Parathyroid adenoma (tissue), 2 donors: ENCODE measurements at regions not wholly inside any gene's neighbourhood (a gene's known extent, or its start where the extent isn't known, plus 50 kb on each side); places are given as distances from the start of the nearest gene placed in this dataset.

Source experiments
- H2AFZ ChIP-seq: fragments of 300-600 bp; sonication (generic); one replicate; pipeline ENCODE4 v1.7.0; 2017; ENCODE audit warnings: antibody characterized with exemption, mild to moderate bottlenecking
- H3K27ac ChIP-seq: fragments of 300-600 bp; sonication (generic); one replicate; pipeline ENCODE4 v1.7.0; 2017
- H3K27me3 ChIP-seq: fragments of 300-600 bp; sonication (generic); one replicate; pipeline ENCODE4 v1.7.0; 2017; ENCODE audit warnings: low read length; ENCODE audit not compliant: control insufficient read depth, insufficient read depth
- H3K36me3 ChIP-seq: fragments of 300-600 bp; sonication (generic); one replicate; pipeline ENCODE4 v1.7.0; 2017; ENCODE audit warnings: low read length; ENCODE audit not compliant: control insufficient read depth, insufficient read depth
- H3K4me1 ChIP-seq: fragments of 300-600 bp; sonication (generic); one replicate; pipeline ENCODE4 v1.7.0; 2017; ENCODE audit warnings: control low read depth
- H3K4me2 ChIP-seq: fragments of 300-600 bp; sonication (generic); one replicate; pipeline ENCODE4 v1.7.0; 2017; ENCODE audit warnings: low read length
- H3K4me3 ChIP-seq: fragments of 300-600 bp; sonication (generic); one replicate; pipeline ENCODE4 v1.7.0; 2017; ENCODE audit warnings: low read depth, low read length
- H3K79me2 ChIP-seq: fragments of 300-600 bp; sonication (generic); one replicate; pipeline ENCODE4 v1.7.0; 2017; ENCODE audit warnings: control low read depth
- H3K9ac ChIP-seq: fragments of 300-600 bp; sonication (generic); one replicate; pipeline ENCODE4 v1.7.0; 2017; ENCODE audit warnings: mild to moderate bottlenecking
- H3K9me3 ChIP-seq: fragments of 300-600 bp; sonication (generic); one replicate; pipeline ENCODE4 v1.7.0; 2017; ENCODE audit warnings: low read length; ENCODE audit not compliant: control insufficient read depth
- TF ChIP-seq, protein P1 (sequence below): fragments of 300-600 bp; sonication (generic); IDR thresholded peaks from one replicate; pipeline ENCODE4 v1.7.0; 2017; ENCODE audit warnings: antibody characterized with exemption, mild to moderate bottlenecking
- donor health status: primary hyperparathyroidism.

DNA sequence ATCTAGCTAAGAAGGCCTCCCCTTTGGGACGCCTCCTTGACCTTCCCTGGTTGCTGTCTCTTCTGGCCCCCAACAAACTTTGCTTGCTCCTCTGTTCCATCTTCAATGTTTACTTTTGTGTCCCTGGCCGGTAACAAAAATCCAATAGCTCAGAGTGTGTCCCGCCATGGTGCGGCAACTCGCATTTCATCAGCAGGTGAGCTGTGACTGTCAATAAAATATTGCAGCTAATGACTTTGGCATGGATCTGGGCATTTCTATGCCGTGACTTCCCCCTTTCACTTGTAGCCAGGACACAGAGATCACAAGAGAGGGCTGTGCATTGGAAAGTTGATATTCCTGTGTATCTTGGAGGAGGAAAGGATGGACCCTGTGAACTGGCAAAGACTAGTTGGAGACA is 317.6 kb downstream of the RPS24 start:
- Histone ChIP-seq H3K4me2 (no peak overlapping the region), H3K4me1 (no peaks in the 10 kb centered on the region)

DNA sequence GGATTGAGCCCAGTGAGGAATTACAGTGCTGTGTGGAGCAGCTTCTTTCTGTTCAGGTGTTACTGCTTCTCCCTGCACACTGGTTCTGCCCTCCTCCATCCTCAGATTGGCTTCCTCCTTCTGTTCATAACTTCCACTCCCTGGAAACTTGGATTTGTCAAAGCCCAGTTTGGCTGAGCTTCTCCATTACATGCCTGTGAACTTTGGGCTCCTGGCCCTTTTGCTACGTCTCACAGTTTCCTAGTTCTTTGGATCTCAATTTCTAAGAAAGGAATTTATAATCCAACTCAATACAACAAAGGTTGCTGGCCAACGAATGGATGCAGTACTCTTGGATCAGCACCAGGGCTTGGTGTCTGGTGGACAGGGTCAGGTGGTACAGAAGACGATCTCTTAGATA is 318.1 kb downstream of the RPS24 start:
- no peak overlapping the region for H2AFZ ChIP-seq
- H3K79me2 ChIP-seq: no peaks in the 10 kb centered on the region
- H3K9ac ChIP-seq: no peak overlapping the region
- H3K4me3 ChIP-seq: no peak overlapping the region
- TF ChIP-seq, protein P1, sequence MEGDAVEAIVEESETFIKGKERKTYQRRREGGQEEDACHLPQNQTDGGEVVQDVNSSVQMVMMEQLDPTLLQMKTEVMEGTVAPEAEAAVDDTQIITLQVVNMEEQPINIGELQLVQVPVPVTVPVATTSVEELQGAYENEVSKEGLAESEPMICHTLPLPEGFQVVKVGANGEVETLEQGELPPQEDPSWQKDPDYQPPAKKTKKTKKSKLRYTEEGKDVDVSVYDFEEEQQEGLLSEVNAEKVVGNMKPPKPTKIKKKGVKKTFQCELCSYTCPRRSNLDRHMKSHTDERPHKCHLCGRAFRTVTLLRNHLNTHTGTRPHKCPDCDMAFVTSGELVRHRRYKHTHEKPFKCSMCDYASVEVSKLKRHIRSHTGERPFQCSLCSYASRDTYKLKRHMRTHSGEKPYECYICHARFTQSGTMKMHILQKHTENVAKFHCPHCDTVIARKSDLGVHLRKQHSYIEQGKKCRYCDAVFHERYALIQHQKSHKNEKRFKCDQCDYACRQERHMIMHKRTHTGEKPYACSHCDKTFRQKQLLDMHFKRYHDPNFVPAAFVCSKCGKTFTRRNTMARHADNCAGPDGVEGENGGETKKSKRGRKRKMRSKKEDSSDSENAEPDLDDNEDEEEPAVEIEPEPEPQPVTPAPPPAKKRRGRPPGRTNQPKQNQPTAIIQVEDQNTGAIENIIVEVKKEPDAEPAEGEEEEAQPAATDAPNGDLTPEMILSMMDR: no peak
- H3K9me3 ChIP-seq: no peaks in the 10 kb centered on the region
- no peak overlapping the region for H3K27ac ChIP-seq
- H3K27me3 ChIP-seq: no peaks in the 10 kb centered on the region
- H3K4me1 ChIP-seq: no peaks in the 10 kb centered on the region
- no peaks in the 10 kb centered on the region for H3K36me3 ChIP-seq
- no peak overlapping the region for H3K4me2 ChIP-seq

More for the DNA sequence above, 317.6 kb downstream of the RPS24 start:
- Histone ChIP-seq H3K27me3 (no peaks in the 10 kb centered on the region), H3K4me3 (no peak overlapping the region), H3K27ac (no peak overlapping the region), H3K36me3 (no peaks in the 10 kb centered on the region), H3K79me2 (no peaks in the 10 kb centered on the region), H2AFZ (no peak overlapping the region), H3K9ac (no peak overlapping the region), H3K9me3 (no peaks in the 10 kb centered on the region)
- TF ChIP-seq, protein P1: no peak

DNA sequence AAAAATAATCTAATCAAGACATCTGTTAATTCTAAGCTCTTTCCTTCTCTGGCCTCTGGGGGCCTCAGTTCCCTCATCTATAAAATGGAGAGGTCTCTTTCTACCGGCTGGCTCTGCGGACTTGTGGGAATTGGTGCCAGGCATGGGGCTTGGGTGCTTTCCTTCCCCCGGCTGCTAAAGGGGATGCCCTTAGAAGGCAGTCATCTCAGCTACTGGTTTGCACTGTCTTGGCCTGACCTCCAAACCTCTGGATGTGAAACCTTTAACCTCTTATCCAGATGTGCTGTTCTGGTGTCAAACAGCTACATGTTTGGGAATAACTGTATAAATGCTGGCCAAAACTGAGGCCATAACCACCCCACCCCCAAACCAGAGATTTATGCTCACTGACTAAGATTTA is 320.0 kb downstream of the RPS24 start:
- no peak overlapping the region for H3K9ac ChIP-seq
- H3K79me2 ChIP-seq: no peaks in the 10 kb centered on the region
- TF ChIP-seq, protein P1: no peak
- no peak overlapping the region for H3K4me2 ChIP-seq
- no peaks in the 10 kb centered on the region for H3K36me3 ChIP-seq
- no peaks in the 10 kb centered on the region for H3K4me1 ChIP-seq
- H3K4me3 ChIP-seq: no peak overlapping the region
- H3K27ac ChIP-seq: no peak overlapping the region
- H2AFZ ChIP-seq: no peak overlapping the region
- H3K27me3 ChIP-seq: no peaks in the 10 kb centered on the region
- no peaks in the 10 kb centered on the region for H3K9me3 ChIP-seq

DNA sequence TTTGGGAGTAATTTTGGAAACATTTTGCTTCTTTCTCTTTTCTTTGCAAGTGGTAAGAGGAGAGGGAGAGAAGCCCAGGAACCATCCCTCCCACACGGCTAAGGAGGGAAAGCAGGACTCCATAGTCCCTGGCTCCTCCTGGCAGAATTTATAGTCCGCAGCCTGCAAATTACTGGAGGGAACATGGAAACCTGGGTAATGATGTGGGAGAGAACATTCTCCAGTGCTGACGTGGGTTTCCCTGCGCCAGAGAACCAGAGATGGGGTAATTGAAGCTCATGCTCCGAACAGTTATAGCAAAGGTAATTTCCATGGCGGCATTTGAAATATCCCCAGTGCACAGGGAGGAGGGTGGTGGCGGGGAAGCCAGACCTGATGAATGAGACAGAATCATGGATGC is 320.4 kb downstream of the RPS24 start:
- no peak overlapping the region for H3K4me3 ChIP-seq
- no peaks in the 10 kb centered on the region for H3K27me3 ChIP-seq
- no peaks in the 10 kb centered on the region for H3K4me1 ChIP-seq
- no peak overlapping the region for H3K4me2 ChIP-seq
- TF ChIP-seq, protein P1: no peak
- no peak overlapping the region for H2AFZ ChIP-seq
- no peaks in the 10 kb centered on the region for H3K79me2 ChIP-seq
- H3K27ac ChIP-seq: no peak overlapping the region
- H3K9me3 ChIP-seq: no peaks in the 10 kb centered on the region
- no peak overlapping the region for H3K9ac ChIP-seq
- H3K36me3 ChIP-seq: no peaks in the 10 kb centered on the region

DNA sequence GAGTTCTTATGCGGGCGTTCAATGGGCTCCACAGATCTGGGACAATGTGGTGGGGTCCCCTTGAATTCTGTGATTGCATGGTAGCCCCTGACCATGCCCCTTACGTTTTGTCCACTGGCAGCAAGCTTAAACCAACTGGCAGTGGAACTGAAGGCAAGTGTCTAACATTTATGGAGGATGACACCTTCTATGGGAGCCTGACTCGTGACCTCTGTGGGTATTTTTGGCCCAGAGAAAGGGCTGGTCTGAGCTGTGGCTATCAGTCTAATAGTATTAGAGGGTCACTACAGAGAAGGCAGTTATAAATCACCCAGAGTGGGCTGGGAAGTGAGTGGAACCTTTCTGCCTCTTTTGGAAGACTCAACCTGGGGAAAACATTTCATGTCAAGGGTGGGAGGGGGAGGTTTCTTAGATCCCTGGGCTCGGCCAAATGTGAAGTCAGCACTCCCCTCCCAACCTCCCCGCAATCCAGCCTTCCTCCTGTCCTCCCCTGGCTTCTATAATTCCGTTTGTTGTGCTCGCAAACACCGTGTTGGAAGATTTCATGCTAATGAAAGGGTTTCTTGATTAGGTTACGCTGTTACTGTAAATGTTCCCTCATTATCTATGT is 322.7 kb downstream of the RPS24 start:
- Histone ChIP-seq H3K9ac (no peak overlapping the region), H3K4me2 (no peak overlapping the region), H3K79me2 (no peaks in the 10 kb centered on the region), H3K36me3 (no peaks in the 10 kb centered on the region), H3K4me1 (no peaks in the 10 kb centered on the region), H3K9me3 (no peaks in the 10 kb centered on the region), H3K4me3 (no peak overlapping the region), H3K27me3 (no peaks in the 10 kb centered on the region), H2AFZ (no peak overlapping the region), H3K27ac (no peak overlapping the region)
- TF ChIP-seq, protein P1: no peak
